VCaP (cell line): ENCODE measurements at regions not wholly inside any gene's neighbourhood (a gene's known extent, or its start where the extent isn't known, plus 50 kb on each side); places are given as distances from the start of the nearest gene placed in this dataset.

Experiments used
- H3K27ac ChIP-seq: fragments of 450-650 bp; 2 replicates; pipeline ENCODE4 v1.5.1; 2017
- TF ChIP-seq, protein P1 (sequence below): fragments of 450-650 bp; conservative IDR thresholded peaks from 2 replicates; pipeline ENCODE4 v1.5.1; 2017; ENCODE audit warnings: mild to moderate bottlenecking, moderate library complexity

- no peak overlapping the region for H3K27ac ChIP-seq
Observed at GRCh38 chr14:27026097-27026496, 428.3 kb upstream of the NOVA1 start.

GRCh38 chr14:27040552-27040951 is 442.7 kb upstream of the NOVA1 start:
- no peak overlapping the region for H3K27ac ChIP-seq
- TF ChIP-seq, protein P1, sequence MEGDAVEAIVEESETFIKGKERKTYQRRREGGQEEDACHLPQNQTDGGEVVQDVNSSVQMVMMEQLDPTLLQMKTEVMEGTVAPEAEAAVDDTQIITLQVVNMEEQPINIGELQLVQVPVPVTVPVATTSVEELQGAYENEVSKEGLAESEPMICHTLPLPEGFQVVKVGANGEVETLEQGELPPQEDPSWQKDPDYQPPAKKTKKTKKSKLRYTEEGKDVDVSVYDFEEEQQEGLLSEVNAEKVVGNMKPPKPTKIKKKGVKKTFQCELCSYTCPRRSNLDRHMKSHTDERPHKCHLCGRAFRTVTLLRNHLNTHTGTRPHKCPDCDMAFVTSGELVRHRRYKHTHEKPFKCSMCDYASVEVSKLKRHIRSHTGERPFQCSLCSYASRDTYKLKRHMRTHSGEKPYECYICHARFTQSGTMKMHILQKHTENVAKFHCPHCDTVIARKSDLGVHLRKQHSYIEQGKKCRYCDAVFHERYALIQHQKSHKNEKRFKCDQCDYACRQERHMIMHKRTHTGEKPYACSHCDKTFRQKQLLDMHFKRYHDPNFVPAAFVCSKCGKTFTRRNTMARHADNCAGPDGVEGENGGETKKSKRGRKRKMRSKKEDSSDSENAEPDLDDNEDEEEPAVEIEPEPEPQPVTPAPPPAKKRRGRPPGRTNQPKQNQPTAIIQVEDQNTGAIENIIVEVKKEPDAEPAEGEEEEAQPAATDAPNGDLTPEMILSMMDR, result no peak

More at GRCh38 chr14:27026097-27026496, 428.3 kb upstream of the NOVA1 start:
- TF ChIP-seq, protein P1, result no peak

DNA sequence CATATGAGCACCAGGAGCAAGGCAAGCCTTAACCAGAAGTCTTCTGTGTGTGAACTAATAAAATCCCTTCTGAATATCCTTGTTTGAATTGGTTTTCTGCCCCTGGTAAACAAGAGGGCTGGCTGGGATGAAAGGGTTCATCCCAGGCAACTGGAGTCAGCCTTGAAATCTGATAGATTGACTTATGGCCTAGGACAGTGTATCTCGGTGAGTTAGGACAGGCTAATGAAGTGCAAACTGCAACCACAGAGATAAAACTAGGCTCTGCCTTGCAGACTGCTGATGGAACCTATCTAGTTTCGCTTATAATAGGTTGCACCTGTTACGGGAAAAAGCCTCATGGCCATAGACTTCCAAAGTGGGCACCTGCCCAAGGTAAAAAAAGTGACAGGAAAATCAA is 451.9 kb upstream of the NOVA1 start:
- H3K27ac ChIP-seq, result no peak overlapping the region
- TF ChIP-seq, protein P1, result no peak

GRCh38 chr14:27050208-27050607 is 452.4 kb upstream of the NOVA1 start:
- TF ChIP-seq, protein P1, result no peak

DNA sequence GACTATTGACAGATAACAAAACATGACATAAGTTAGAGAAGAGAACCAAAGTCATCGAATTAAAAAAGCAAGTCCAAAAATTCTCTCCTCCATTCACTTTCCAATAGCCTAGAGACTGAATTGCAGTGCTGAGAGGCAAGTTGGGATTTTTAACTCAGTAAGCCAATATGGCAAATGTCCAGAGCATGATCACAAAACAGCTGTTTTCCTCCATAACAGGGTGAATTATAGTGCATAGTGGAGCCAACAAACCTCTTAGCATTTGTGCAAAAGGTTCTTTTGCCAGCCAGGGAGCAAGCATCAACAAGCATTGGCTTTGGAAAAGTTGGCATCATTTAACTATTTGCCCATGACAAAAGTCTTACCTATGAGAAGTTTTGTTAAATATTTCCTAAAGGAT is 458.8 kb upstream of the NOVA1 start:
- TF ChIP-seq, protein P1, result no peak
- H3K27ac ChIP-seq, result no peak overlapping the region

More at GRCh38 chr14:27050208-27050607, 452.4 kb upstream of the NOVA1 start:
- H3K27ac ChIP-seq, result no peak overlapping the region

GRCh38 chr14:27061299-27061698 is 463.5 kb upstream of the NOVA1 start:
- TF ChIP-seq, protein P1, result no peak
- no peak overlapping the region for H3K27ac ChIP-seq

DNA sequence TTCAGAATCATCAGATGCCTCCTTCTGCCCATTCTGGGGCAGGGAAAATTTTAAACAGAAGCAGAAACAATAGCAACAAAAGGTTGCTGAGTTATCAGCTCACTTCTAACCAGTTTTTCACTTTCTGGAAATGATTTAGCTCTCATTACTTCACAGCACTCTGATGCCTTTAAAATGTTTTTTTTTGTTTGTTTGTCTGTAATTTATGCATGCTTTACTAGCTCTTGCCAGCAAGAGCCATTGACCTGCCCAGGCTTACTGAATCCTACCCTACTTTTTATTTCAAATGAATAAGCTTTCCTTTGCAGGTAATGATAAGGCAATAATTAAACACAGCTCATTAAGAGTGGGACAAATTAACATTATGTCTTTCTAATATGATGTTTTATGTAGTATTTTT is 466.1 kb upstream of the NOVA1 start:
- TF ChIP-seq, protein P1, result no peak
- no peak overlapping the region for H3K27ac ChIP-seq
